HEK293 (cell line): ENCODE measurements at regions not wholly inside any gene's neighbourhood (a gene's known extent, or its start where the extent isn't known, plus 50 kb on each side); places are given as distances from the start of the nearest gene placed in this dataset.
A peak's percentile ranks its signal among the peaks of the same experiment; 100 is the strongest.

Source experiments
- CTCF ChIA-PET: fragments of 350-600 bp; formaldehyde crosslinking; extraction: SDS; loops from one replicate; lab custom pipeline; 2021; ENCODE audit warnings: antibody characterized with exemption; lab: Yijun Ruan, JAX
- POLR2A ChIA-PET: fragments of 300-600 bp; formaldehyde crosslinking; extraction: SDS; loops from one replicate; lab custom pipeline; 2020; ENCODE audit warnings: antibody characterized with exemption, inconsistent platforms; lab: Yijun Ruan, JAX
- H3K27ac ChIP-seq: fragments of 200-500 bp; sonication (Bioruptor generic); 2 replicates; pipeline ENCODE4 v1.5.1; 2014; ENCODE audit warnings: low read depth, low read length, control low read depth, inconsistent platforms; ENCODE audit errors: extremely low read depth
- H3K36me3 ChIP-seq, 2 experiments: fragments of 200-500 bp in 1 of 2; sonication (Bioruptor generic) in 1 of 2; 1 replicate in 1 of 2; 2 replicates in 1 of 2; pipeline ENCODE4 v1.5.1; 2014 to 2017; ENCODE audit warnings: inconsistent platforms in 2 of 2, low read length in 2 of 2; ENCODE audit not compliant: control insufficient read depth in 2 of 2, insufficient read depth in 1 of 2
- H3K4me1 ChIP-seq: fragments of 200-500 bp; sonication (Bioruptor generic); 2 replicates; pipeline ENCODE4 v1.5.1; 2014; ENCODE audit warnings: mild to moderate bottlenecking, low read length, inconsistent platforms; ENCODE audit not compliant: control insufficient read depth, insufficient read depth
- H3K4me3 ChIP-seq: 2 replicates; pipeline ENCODE4 v1.5.1; 2011; ENCODE audit warnings: low read depth, mild to moderate bottlenecking, control low read depth, low read length, moderate library complexity
- H3K9me3 ChIP-seq: fragments of 200-500 bp; sonication (Bioruptor generic); 2 replicates; pipeline ENCODE4 v1.5.1; 2014; ENCODE audit warnings: low read depth, low read length, inconsistent platforms; ENCODE audit not compliant: control insufficient read depth, insufficient read depth
- FEZF1 ChIP-seq: fragments of 450-650 bp; formaldehyde crosslinking; IDR thresholded peaks from 2 replicates; pipeline ENCODE4 v1.5.1; 2016; ENCODE audit warnings: missing biosample characterization, missing genetic modification characterization
- GLIS1 ChIP-seq: fragments of 450-650 bp; formaldehyde crosslinking; IDR thresholded peaks from 2 replicates; pipeline ENCODE4 v1.5.1; 2016; ENCODE audit warnings: missing biosample characterization, missing genetic modification characterization
- GLIS2 ChIP-seq: fragments of 450-650 bp; formaldehyde crosslinking; IDR thresholded peaks from 2 replicates; pipeline ENCODE4 v1.5.1; 2016; ENCODE audit warnings: missing biosample characterization, missing genetic modification characterization
- ZNF174 ChIP-seq: fragments of 450-650 bp; formaldehyde crosslinking; IDR thresholded peaks from 2 replicates; pipeline ENCODE4 v1.5.0; 2017; ENCODE audit warnings: missing biosample characterization, mild to moderate bottlenecking, missing genetic modification characterization
- ZNF266 ChIP-seq: fragments of 450-650 bp; formaldehyde crosslinking; IDR thresholded peaks from 2 replicates; pipeline ENCODE4 v1.5.1; 2016; ENCODE audit warnings: missing biosample characterization, missing genetic modification characterization, low read depth
- ZNF658 ChIP-seq: fragments of 450-650 bp; formaldehyde crosslinking; IDR thresholded peaks from 2 replicates; pipeline ENCODE4; 2016; ENCODE audit warnings: missing biosample characterization, missing genetic modification characterization
- ZNF768 ChIP-seq: fragments of 450-650 bp; formaldehyde crosslinking; IDR thresholded peaks from 2 replicates; pipeline ENCODE4 v1.5.1; 2018; ENCODE audit warnings: missing biosample characterization, mild to moderate bottlenecking, missing genetic modification characterization
- TF ChIP-seq, protein P1 (sequence below): fragments of 450-650 bp; formaldehyde crosslinking; IDR thresholded peaks from 2 replicates; pipeline ENCODE4 v1.5.0; 2017; ENCODE audit warnings: missing biosample characterization, missing genetic modification characterization, borderline replicate concordance
- TF ChIP-seq, protein P2 (sequence below): fragments of 450-650 bp; formaldehyde crosslinking; IDR thresholded peaks from 2 replicates; pipeline ENCODE4 v1.5.1; 2017; ENCODE audit warnings: missing biosample characterization, mild to moderate bottlenecking, missing genetic modification characterization, moderate library complexity

GRCh38 chr20:24124951-24125650 lies 136.5 kb upstream of the GGTLC1 start:
- no peak for TF ChIP-seq ZNF768 (tag by site-specific recombination)
- TF ChIP-seq, protein P1, sequence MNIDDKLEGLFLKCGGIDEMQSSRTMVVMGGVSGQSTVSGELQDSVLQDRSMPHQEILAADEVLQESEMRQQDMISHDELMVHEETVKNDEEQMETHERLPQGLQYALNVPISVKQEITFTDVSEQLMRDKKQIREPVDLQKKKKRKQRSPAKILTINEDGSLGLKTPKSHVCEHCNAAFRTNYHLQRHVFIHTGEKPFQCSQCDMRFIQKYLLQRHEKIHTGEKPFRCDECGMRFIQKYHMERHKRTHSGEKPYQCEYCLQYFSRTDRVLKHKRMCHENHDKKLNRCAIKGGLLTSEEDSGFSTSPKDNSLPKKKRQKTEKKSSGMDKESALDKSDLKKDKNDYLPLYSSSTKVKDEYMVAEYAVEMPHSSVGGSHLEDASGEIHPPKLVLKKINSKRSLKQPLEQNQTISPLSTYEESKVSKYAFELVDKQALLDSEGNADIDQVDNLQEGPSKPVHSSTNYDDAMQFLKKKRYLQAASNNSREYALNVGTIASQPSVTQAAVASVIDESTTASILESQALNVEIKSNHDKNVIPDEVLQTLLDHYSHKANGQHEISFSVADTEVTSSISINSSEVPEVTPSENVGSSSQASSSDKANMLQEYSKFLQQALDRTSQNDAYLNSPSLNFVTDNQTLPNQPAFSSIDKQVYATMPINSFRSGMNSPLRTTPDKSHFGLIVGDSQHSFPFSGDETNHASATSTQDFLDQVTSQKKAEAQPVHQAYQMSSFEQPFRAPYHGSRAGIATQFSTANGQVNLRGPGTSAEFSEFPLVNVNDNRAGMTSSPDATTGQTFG (tag by site-specific recombination), result no peak
- CTCF ChIA-PET, result interaction anchor here (0.6 kb wide), 1 partner anchor 84 kb away, joined by 4 read pairs; no protein-coding TSS in a partner anchor
- Histone ChIP-seq H3K9me3 (no peaks in the 10 kb centered on the region), H3K4me1 (no peaks in the 10 kb centered on the region), H3K36me3 (no peaks in the 10 kb centered on the region), H3K4me3 (no peak overlapping the region), H3K27ac (no peak overlapping the region)
- POLR2A ChIA-PET, result no interaction called here

DNA sequence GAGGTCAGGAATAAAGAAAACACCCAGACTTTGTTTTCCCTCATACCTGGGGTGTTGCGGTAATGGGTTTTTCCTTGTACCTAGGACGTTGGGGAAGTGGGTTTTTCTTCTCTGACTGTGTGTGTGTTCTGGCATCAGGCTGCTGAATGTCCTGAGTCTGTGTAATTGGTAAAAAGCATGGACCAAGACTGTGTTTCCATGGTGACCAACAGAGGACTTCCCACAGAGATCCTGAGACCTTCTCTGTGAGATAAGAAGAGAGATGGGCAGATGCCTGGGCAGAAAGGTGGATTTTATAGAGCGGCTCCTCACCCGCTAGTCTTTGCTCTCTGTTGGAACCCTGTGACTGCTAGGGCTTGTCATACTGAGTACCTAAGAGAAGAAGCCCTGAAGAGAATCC lies 135.4 kb upstream of the GGTLC1 start:
- H3K4me1 ChIP-seq, result no peaks in the 10 kb centered on the region
- H3K4me3 ChIP-seq, result no peak overlapping the region
- no peaks in the 10 kb centered on the region for H3K9me3 ChIP-seq
- POLR2A ChIA-PET, result no interaction called here
- CTCF ChIA-PET, result no interaction called here
- no peak overlapping the region for H3K27ac ChIP-seq
- TF ChIP-seq ZNF658 (no peak), ZNF266 (tag by site-specific recombination) (no peak), FEZF1 (tag by site-specific recombination) (no peak), GLIS2 (tag by site-specific recombination) (no peak)
- TF ChIP-seq, protein P2, sequence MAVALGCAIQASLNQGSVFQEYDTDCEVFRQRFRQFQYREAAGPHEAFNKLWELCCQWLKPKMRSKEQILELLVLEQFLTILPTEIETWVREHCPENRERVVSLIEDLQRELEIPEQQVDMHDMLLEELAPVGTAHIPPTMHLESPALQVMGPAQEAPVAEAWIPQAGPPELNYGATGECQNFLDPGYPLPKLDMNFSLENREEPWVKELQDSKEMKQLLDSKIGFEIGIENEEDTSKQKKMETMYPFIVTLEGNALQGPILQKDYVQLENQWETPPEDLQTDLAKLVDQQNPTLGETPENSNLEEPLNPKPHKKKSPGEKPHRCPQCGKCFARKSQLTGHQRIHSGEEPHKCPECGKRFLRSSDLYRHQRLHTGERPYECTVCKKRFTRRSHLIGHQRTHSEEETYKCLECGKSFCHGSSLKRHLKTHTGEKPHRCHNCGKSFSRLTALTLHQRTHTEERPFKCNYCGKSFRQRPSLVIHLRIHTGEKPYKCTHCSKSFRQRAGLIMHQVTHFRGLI (tag by site-specific recombination), result no peak
- no peaks in the 10 kb centered on the region for H3K36me3 ChIP-seq

DNA sequence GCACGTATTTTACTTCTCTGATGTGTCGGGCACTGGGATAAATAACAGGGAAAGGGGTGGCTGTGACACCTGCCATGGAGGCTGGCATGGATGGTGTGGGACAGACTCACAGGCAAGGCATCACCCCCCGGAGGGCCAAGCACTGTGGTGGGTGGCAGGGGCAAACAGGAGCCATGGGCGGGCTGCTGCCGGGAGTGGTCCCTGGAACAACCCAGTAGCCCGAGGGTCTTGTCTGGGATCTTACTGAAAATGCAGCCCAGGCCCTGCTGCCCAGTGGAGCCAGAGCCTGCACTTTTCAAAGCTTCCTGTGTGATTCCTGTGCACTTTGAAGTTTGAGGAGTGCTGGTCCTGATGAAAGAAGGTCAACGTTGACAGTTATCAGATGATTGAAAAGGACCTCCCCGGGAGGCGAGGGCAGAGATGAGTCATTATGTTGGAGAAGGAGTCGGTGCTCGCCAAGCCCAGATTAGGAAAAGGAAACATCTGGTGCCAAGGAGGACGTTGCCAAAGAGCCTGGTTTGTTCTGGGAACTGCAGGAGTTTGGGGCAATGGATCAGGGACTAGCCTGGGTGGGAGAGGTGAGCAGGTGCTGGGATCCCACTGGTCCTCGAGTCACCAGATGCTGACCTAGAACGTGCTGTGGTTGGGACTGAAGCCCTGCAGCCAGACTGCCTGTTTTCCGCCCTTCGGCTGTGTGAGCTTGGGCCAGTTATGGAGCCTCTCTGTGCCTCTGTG lies 130.0 kb upstream of the GGTLC1 start:
- TF ChIP-seq ZNF174 (no peak), GLIS1 (tag by site-specific recombination) (peak; percentile 87)
- H3K4me3 ChIP-seq, result no peak overlapping the region
- H3K36me3 ChIP-seq, result no peaks in the 10 kb centered on the region
- CTCF ChIA-PET, result interaction anchor here (1.0 kb wide), 1 partner anchor 17 kb away, joined by 6 read pairs; no protein-coding TSS in a partner anchor
- no peaks in the 10 kb centered on the region for H3K4me1 ChIP-seq
- POLR2A ChIA-PET, result no interaction called here
- no peak overlapping the region for H3K27ac ChIP-seq
- no peaks in the 10 kb centered on the region for H3K9me3 ChIP-seq

GRCh38 chr20:24118034-24118433 lies 129.5 kb upstream of the GGTLC1 start:
- ChIA-PET CTCF (interaction anchor here (1.0 kb wide), 1 partner anchor 31 kb away, joined by 3 read pairs; no protein-coding TSS in a partner anchor), POLR2A (no interaction called here)
- Histone ChIP-seq H3K27ac (no peak overlapping the region), H3K36me3 (no peaks in the 10 kb centered on the region)
- TF ChIP-seq GLIS1 (tag by site-specific recombination), result no peak
- TF ChIP-seq, all 188 proteins: peak for 0
- H3K4me1 ChIP-seq, result no peaks in the 10 kb centered on the region
- H3K4me3 ChIP-seq, result no peak overlapping the region
- H3K9me3 ChIP-seq, result no peaks in the 10 kb centered on the region
